SK-N-SH (cell line): ENCODE measurements at regions not wholly inside any gene's neighbourhood (a gene's known extent, or its start where the extent isn't known, plus 50 kb on each side); places are given as distances from the start of the nearest gene placed in this dataset.

ENCODE experiments used
- CTCF ChIA-PET: fragments of 300-600, 350-600 bp; formaldehyde crosslinking; extraction: SDS; loops from one replicate; lab custom pipeline; 2021; lab: Yijun Ruan, JAX
- POLR2A ChIA-PET: fragments of 350-600 bp; sonication (Branson Sonifier 250); formaldehyde crosslinking; extraction: SDS; loops from one replicate; lab custom pipeline; 2020; ENCODE audit warnings: antibody characterized with exemption, inconsistent platforms; lab: Yijun Ruan, JAX
- DNase-seq: peaks from one replicate; pipeline ENCODE4 v3.0.0; 2012
- H2AFZ ChIP-seq: fragments of 200-600 bp; sonication (generic); 2 replicates; pipeline ENCODE4 v1.8.1; 2016; ENCODE audit warnings: antibody characterized with exemption, mild to moderate bottlenecking, low read depth
- H3F3A ChIP-seq: fragments of 200-600 bp; sonication (generic); replicated peaks from 2 replicates; pipeline ENCODE3; 2016; ENCODE audit warnings: antibody characterized with exemption, mild to moderate bottlenecking; ENCODE audit not compliant: insufficient read depth
- H3K27ac ChIP-seq, 2 experiments: fragments of 200-500 bp in 1 of 2; fragments of 200-600 bp in 1 of 2; sonication (Bioruptor generic) in 1 of 2; sonication (generic), shearing (Covaris generic) in 1 of 2; 2 replicates each; pipeline versions ENCODE4 v1.5.1 to v1.6.1; 2014 to 2016; ENCODE audit warnings: low read depth in 2 of 2, inconsistent platforms in 1 of 2, low read length in 1 of 2, mild to moderate bottlenecking in 1 of 2, mixed read lengths in 1 of 2
- H3K27me3 ChIP-seq: fragments of 200-600 bp; sonication (generic), shearing (Covaris generic); 2 replicates; pipeline ENCODE4 v1.6.1; 2016; ENCODE audit warnings: mixed run types; ENCODE audit not compliant: insufficient read depth
- H3K36me3 ChIP-seq, 2 experiments: fragments of 200-500 bp in 1 of 2; fragments of 200-600 bp in 1 of 2; sonication (Bioruptor generic) in 1 of 2; sonication (generic) in 1 of 2; replicated peaks in 1 of 2; 2 replicates each; pipeline versions ENCODE3 to v1.5.1; 2014 to 2016; ENCODE audit warnings: low read length in 1 of 2, mild to moderate bottlenecking in 1 of 2; ENCODE audit not compliant: insufficient read depth in 2 of 2, control insufficient read depth in 1 of 2
- H3K4me1 ChIP-seq, 2 experiments: fragments of 200-500 bp in 1 of 2; fragments of 200-600 bp in 1 of 2; sonication (Bioruptor generic) in 1 of 2; sonication (generic), shearing (Covaris generic) in 1 of 2; 2 replicates each; pipeline versions ENCODE4 v1.5.1 to v1.6.1; 2014 to 2016; ENCODE audit warnings: low read depth in 1 of 2, low read length in 1 of 2, mixed run types in 1 of 2; ENCODE audit not compliant: insufficient read depth in 2 of 2, control insufficient read depth in 1 of 2
- H3K4me2 ChIP-seq: fragments of 200-600 bp; sonication (generic), shearing (Covaris generic); 2 replicates; pipeline ENCODE4 v1.6.1; 2017; ENCODE audit warnings: mixed run types
- H3K4me3 ChIP-seq, 2 experiments: fragments of 200-500 bp in 1 of 2; fragments of 200-600 bp in 1 of 2; sonication (Bioruptor generic) in 1 of 2; sonication (generic), shearing (Covaris generic) in 1 of 2; 2 replicates each; pipeline versions ENCODE4 v1.5.1 to v1.8.1; 2014 to 2016; ENCODE audit warnings: low read depth in 2 of 2, inconsistent platforms in 1 of 2, low read length in 1 of 2, mild to moderate bottlenecking in 1 of 2, mixed read lengths in 1 of 2, moderate library complexity in 1 of 2
- H3K79me2 ChIP-seq: fragments of 200-600 bp; sonication (generic); 2 replicates; pipeline ENCODE4 v1.8.1; 2017; ENCODE audit warnings: mild to moderate bottlenecking; ENCODE audit not compliant: insufficient read depth
- H3K9ac ChIP-seq: fragments of 200-600 bp; sonication (generic); 2 replicates; pipeline ENCODE4 v1.6.1; 2017; ENCODE audit warnings: mixed run types
- H3K9me2 ChIP-seq: fragments of 200-600 bp; sonication (generic); 2 replicates; pipeline ENCODE4 v1.6.1; 2017; ENCODE audit warnings: mixed run types
- H3K9me3 ChIP-seq: fragments of 200-600 bp; sonication (generic); 2 replicates; pipeline ENCODE4 v1.6.1; 2017; ENCODE audit warnings: mixed run types, mild to moderate bottlenecking, moderate library complexity
- H4K20me1 ChIP-seq: fragments of 200-600 bp; sonication (generic); 2 replicates; pipeline ENCODE4 v1.6.1; 2017; ENCODE audit warnings: mild to moderate bottlenecking, mixed run types; ENCODE audit not compliant: insufficient read depth
- CHD2 ChIP-seq: fragments of 150-350 bp; IDR thresholded peaks from 2 replicates; pipeline ENCODE4 v1.6.1; 2018; ENCODE audit warnings: low read length; ENCODE audit not compliant: partially characterized antibody
- CTCF ChIP-seq: fragments of 200-600 bp; sonication (generic); IDR thresholded peaks from 2 replicates; pipeline ENCODE4 v1.6.1; 2017; ENCODE audit warnings: antibody characterized with exemption, mild to moderate bottlenecking, moderate library complexity
- ELF1 ChIP-seq: IDR thresholded peaks from 2 replicates; pipeline ENCODE4 v1.4.0; 2012
- FOSL2 ChIP-seq: IDR thresholded peaks from 2 replicates; pipeline ENCODE4 v1.4.0; 2012; ENCODE audit warnings: low read depth, mild to moderate bottlenecking, moderate library complexity, borderline replicate concordance
- FOXJ3 ChIP-seq: sonication (generic); formaldehyde crosslinking; IDR thresholded peaks from 2 replicates; pipeline ENCODE4 v1.5.1; 2020; ENCODE audit warnings: mild to moderate bottlenecking, missing genetic modification reagents
- JUND ChIP-seq: IDR thresholded peaks from 2 replicates; pipeline ENCODE4 v1.4.0; 2012
- MAX ChIP-seq: IDR thresholded peaks from 2 replicates; pipeline ENCODE4 v1.4.0; 2012; ENCODE audit warnings: low read depth
- NFIC ChIP-seq: IDR thresholded peaks from 2 replicates; pipeline ENCODE4 v1.4.0; 2012; ENCODE audit warnings: borderline replicate concordance
- NRF1 ChIP-seq: IDR thresholded peaks from 2 replicates; pipeline ENCODE4 v1.6.1; 2012; ENCODE audit warnings: low read depth, mild to moderate bottlenecking, low read length
- PBX3 ChIP-seq: IDR thresholded peaks from 2 replicates; pipeline ENCODE4; 2012
- RAD21 ChIP-seq: IDR thresholded peaks from 2 replicates; pipeline ENCODE4 v1.6.1; 2012; ENCODE audit warnings: mild to moderate bottlenecking, low read length
- RCOR1 ChIP-seq: fragments of 150-350 bp; IDR thresholded peaks from 2 replicates; pipeline ENCODE4 v1.6.1; 2017; ENCODE audit warnings: antibody characterized with exemption, low read length
- RFX5 ChIP-seq: IDR thresholded peaks from 2 replicates; pipeline ENCODE4 v1.6.1; 2012; ENCODE audit warnings: mild to moderate bottlenecking, improper control_type of control experiment, low read length
- RXRA ChIP-seq: IDR thresholded peaks from 2 replicates; pipeline ENCODE4 v1.4.0; 2012; ENCODE audit warnings: low read depth, mild to moderate bottlenecking, borderline replicate concordance
- SMC3 ChIP-seq: IDR thresholded peaks from 2 replicates; pipeline ENCODE4 v1.6.1; 2012; ENCODE audit warnings: low read depth, low read length, improper control_type of control experiment
- TAF1 ChIP-seq: IDR thresholded peaks from 2 replicates; pipeline ENCODE4 v1.6.1; 2012; ENCODE audit warnings: low read depth, mild to moderate bottlenecking, low read length, moderate library complexity, borderline replicate concordance
- TCF12 ChIP-seq: IDR thresholded peaks from 2 replicates; pipeline ENCODE4 v1.4.0; 2012
- USF1 ChIP-seq: IDR thresholded peaks from 2 replicates; pipeline ENCODE4 v1.4.0; 2012; ENCODE audit warnings: low read depth, borderline replicate concordance
- USF2 ChIP-seq: fragments of 150-350 bp; IDR thresholded peaks from 2 replicates; pipeline ENCODE4 v1.6.1; 2017; ENCODE audit warnings: antibody characterized with exemption, low read length, low read depth, borderline replicate concordance
- WGBS: methylation state at CpG from one replicate; pipeline ENCODE4 v1.1.6; 2017; ENCODE audit warnings: low lambda C conversion rate; 5-methylcytosine and 5-hydroxymethylcytosine counted together

- ChIA-PET CTCF (no interaction called here), POLR2A (no interaction called here)
- no peak overlapping the region for H3K9ac ChIP-seq
- no peaks in the 10 kb centered on the region for H3K4me1 ChIP-seq
- H3K9me2 ChIP-seq = no peaks in the 10 kb centered on the region
- H3F3A ChIP-seq = no peaks in the 10 kb centered on the region
- no peak overlapping the region for H3K4me2 ChIP-seq
- TF ChIP-seq TCF12 (no peak), FOSL2 (no peak), NFIC (no peak), RFX5 (no peak), PBX3 (no peak), SMC3 (no peak), MAX (no peak), RAD21 (no peak), JUND (no peak), CHD2 (no peak), USF1 (no peak), FOXJ3 (no peak), RCOR1 (no peak), NRF1 (no peak), RXRA (no peak), USF2 (no peak), ELF1 (no peak)
- WGBS = 14% methylated on average over 3 of the region's 3 CpGs
- H4K20me1 ChIP-seq = no peaks in the 10 kb centered on the region
- no peak for DNase-seq
- no peak overlapping the region for H3K4me3 ChIP-seq
- no peak overlapping the region for H3K27ac ChIP-seq
- H3K27me3 ChIP-seq = no peaks in the 10 kb centered on the region
- no peaks in the 10 kb centered on the region for H3K9me3 ChIP-seq
- H2AFZ ChIP-seq = no peak overlapping the region
- no peaks in the 10 kb centered on the region for H3K79me2 ChIP-seq
- H3K36me3 ChIP-seq = no peaks in the 10 kb centered on the region
Measured at GRCh38 chr4:65083076-65083475, 587.2 kb downstream of the EPHA5 start.

- WGBS = 0% methylated on average over 1 of the region's 1 CpG
- no peak overlapping the region for H3K4me3 ChIP-seq
Measured at GRCh38 chr4:65071564-65071963, 598.7 kb downstream of the EPHA5 start.

More at GRCh38 chr4:65071564-65071963, 598.7 kb downstream of the EPHA5 start:
- Histone ChIP-seq H3F3A (no peaks in the 10 kb centered on the region), H3K9ac (no peak overlapping the region), H3K79me2 (no peaks in the 10 kb centered on the region), H3K9me2 (no peaks in the 10 kb centered on the region), H3K36me3 (no peaks in the 10 kb centered on the region), H3K27ac (no peak overlapping the region), H3K27me3 (no peaks in the 10 kb centered on the region), H3K4me2 (no peak overlapping the region), H2AFZ (no peak overlapping the region), H3K9me3 (no peaks in the 10 kb centered on the region), H3K4me1 (no peaks in the 10 kb centered on the region), H4K20me1 (no peaks in the 10 kb centered on the region)
- no peak for DNase-seq
- ChIA-PET CTCF (no interaction called here), POLR2A (no interaction called here)
- TF ChIP-seq TAF1 = no peak
- no peak for TF ChIP-seq NRF1
- no peak for TF ChIP-seq USF2
- TF ChIP-seq CTCF = no peak
